ENCODE measurements at regions not wholly inside any gene's neighbourhood (a gene's known extent, or its start where the extent isn't known, plus 50 kb on each side); places are given as distances from the start of the nearest gene placed in this dataset.

- TF ChIP-seq CTCF (IDR thresholded peaks at IDR 0.05) (no peak), EZH2 (IDR thresholded peaks at IDR 0.05; ENCODE audit: borderline replicate concordance, insufficient read depth, low read depth, low read length, poor library complexity, severe bottlenecking) (no peak)
These were observed 61.5 kb upstream of the GATB start for GRCh38 chr4:151822331-151822730.

Data from B cell (primary cell).